HEK293 (cell line): ENCODE measurements at regions not wholly inside any gene's neighbourhood (a gene's known extent, or its start where the extent isn't known, plus 50 kb on each side); places are given as distances from the start of the nearest gene placed in this dataset.

ENCODE experiments used
- CTCF ChIA-PET: fragments of 350-600 bp; formaldehyde crosslinking; extraction: SDS; loops from one replicate; lab custom pipeline; 2021; ENCODE audit warnings: antibody characterized with exemption; lab: Yijun Ruan, JAX
- POLR2A ChIA-PET: fragments of 300-600 bp; formaldehyde crosslinking; extraction: SDS; loops from one replicate; lab custom pipeline; 2020; ENCODE audit warnings: antibody characterized with exemption, inconsistent platforms; lab: Yijun Ruan, JAX
- H3K27ac ChIP-seq: fragments of 200-500 bp; sonication (Bioruptor generic); 2 replicates; pipeline ENCODE4 v1.5.1; 2014; ENCODE audit warnings: low read depth, low read length, control low read depth, inconsistent platforms; ENCODE audit errors: extremely low read depth
- H3K36me3 ChIP-seq, 2 experiments: fragments of 200-500 bp in 1 of 2; sonication (Bioruptor generic) in 1 of 2; 1 replicate in 1 of 2; 2 replicates in 1 of 2; pipeline ENCODE4 v1.5.1; 2014 to 2017; ENCODE audit warnings: inconsistent platforms in 2 of 2, low read length in 2 of 2; ENCODE audit not compliant: control insufficient read depth in 2 of 2, insufficient read depth in 1 of 2
- H3K4me1 ChIP-seq: fragments of 200-500 bp; sonication (Bioruptor generic); 2 replicates; pipeline ENCODE4 v1.5.1; 2014; ENCODE audit warnings: mild to moderate bottlenecking, low read length, inconsistent platforms; ENCODE audit not compliant: control insufficient read depth, insufficient read depth
- H3K4me3 ChIP-seq: 2 replicates; pipeline ENCODE4 v1.5.1; 2011; ENCODE audit warnings: low read depth, mild to moderate bottlenecking, control low read depth, low read length, moderate library complexity
- H3K9me3 ChIP-seq: fragments of 200-500 bp; sonication (Bioruptor generic); 2 replicates; pipeline ENCODE4 v1.5.1; 2014; ENCODE audit warnings: low read depth, low read length, inconsistent platforms; ENCODE audit not compliant: control insufficient read depth, insufficient read depth
- EGR2 ChIP-seq: fragments of 450-650 bp; formaldehyde crosslinking; IDR thresholded peaks from 2 replicates; pipeline ENCODE4 v1.5.1; 2016; ENCODE audit warnings: low read depth, missing biosample characterization, missing genetic modification characterization
- GFI1B ChIP-seq: fragments of 450-650 bp; formaldehyde crosslinking; IDR thresholded peaks from 2 replicates; pipeline ENCODE4 v1.5.1; 2016; ENCODE audit warnings: missing biosample characterization, missing genetic modification characterization
- MEIS1 ChIP-seq: sonication (generic); formaldehyde crosslinking; IDR thresholded peaks from 2 replicates; pipeline ENCODE4 v1.8.1; 2022; ENCODE audit warnings: missing genetic modification reagents, mild to moderate bottlenecking, borderline replicate concordance
- MYNN ChIP-seq: fragments of 450-650 bp; formaldehyde crosslinking; IDR thresholded peaks from 2 replicates; pipeline ENCODE4 v1.5.1; 2016; ENCODE audit warnings: missing biosample characterization, missing genetic modification characterization, borderline replicate concordance
- SETDB1 ChIP-seq: IDR thresholded peaks from one replicate; pipeline ENCODE4 v1.6.1; 2017; ENCODE audit warnings: mild to moderate bottlenecking, low read length, moderate library complexity, mixed read lengths; ENCODE audit not compliant: insufficient read length
- ZBTB17 ChIP-seq: fragments of 450-650 bp; formaldehyde crosslinking; IDR thresholded peaks from 2 replicates; pipeline ENCODE4 v1.5.1; 2016; ENCODE audit warnings: missing biosample characterization, missing genetic modification characterization
- ZFP37 ChIP-seq: fragments of 450-650 bp; formaldehyde crosslinking; IDR thresholded peaks from 2 replicates; pipeline ENCODE4 v1.5.1; 2016; ENCODE audit warnings: missing biosample characterization, missing genetic modification characterization
- ZIC2 ChIP-seq: fragments of 450-650 bp; formaldehyde crosslinking; IDR thresholded peaks from 2 replicates; pipeline ENCODE4 v1.5.1; 2016; ENCODE audit warnings: missing biosample characterization, missing genetic modification characterization
- ZNF221 ChIP-seq: fragments of 450-650 bp; formaldehyde crosslinking; IDR thresholded peaks from 2 replicates; pipeline ENCODE4 v1.5.1; 2017; ENCODE audit warnings: missing biosample characterization, missing genetic modification characterization, borderline replicate concordance
- ZNF266 ChIP-seq: fragments of 450-650 bp; formaldehyde crosslinking; IDR thresholded peaks from 2 replicates; pipeline ENCODE4 v1.5.1; 2016; ENCODE audit warnings: missing biosample characterization, missing genetic modification characterization, low read depth
- ZNF335 ChIP-seq: fragments of 450-650 bp; formaldehyde crosslinking; conservative IDR thresholded peaks from 2 replicates; pipeline ENCODE4 v1.5.1; 2016; ENCODE audit warnings: missing biosample characterization, missing genetic modification characterization
- ZNF366 ChIP-seq: fragments of 450-650 bp; formaldehyde crosslinking; conservative IDR thresholded peaks from 2 replicates; pipeline ENCODE4 v1.5.1; 2016; ENCODE audit warnings: missing biosample characterization, missing genetic modification characterization
- ZNF394 ChIP-seq: fragments of 450-650 bp; formaldehyde crosslinking; IDR thresholded peaks from 2 replicates; pipeline ENCODE4 v1.5.1; 2016; ENCODE audit warnings: missing biosample characterization, missing genetic modification characterization, mild to moderate bottlenecking, moderate library complexity, borderline replicate concordance
- ZNF404 ChIP-seq: fragments of 450-650 bp; formaldehyde crosslinking; IDR thresholded peaks from 2 replicates; pipeline ENCODE4 v1.5.1; 2017; ENCODE audit warnings: missing biosample characterization, missing genetic modification characterization
- ZNF548 ChIP-seq: fragments of 450-650 bp; formaldehyde crosslinking; IDR thresholded peaks from 2 replicates; pipeline ENCODE4 v1.5.1; 2016; ENCODE audit warnings: missing biosample characterization, missing genetic modification characterization
- ZNF549 ChIP-seq: fragments of 450-650 bp; IDR thresholded peaks from 2 replicates; pipeline ENCODE4 v1.5.1; 2018; ENCODE audit warnings: missing biosample characterization, missing genetic modification characterization, mild to moderate bottlenecking, inconsistent platforms, moderate library complexity
- ZNF561 ChIP-seq: fragments of 450-650 bp; IDR thresholded peaks from 2 replicates; pipeline ENCODE4 v1.5.1; 2018; ENCODE audit warnings: missing biosample characterization, missing genetic modification characterization, borderline replicate concordance
- ZNF776 ChIP-seq: fragments of 450-650 bp; formaldehyde crosslinking; IDR thresholded peaks from 2 replicates; pipeline ENCODE4 v1.5.0; 2017; ENCODE audit warnings: missing biosample characterization, missing genetic modification characterization, borderline replicate concordance
- ZNF792 ChIP-seq: fragments of 450-650 bp; formaldehyde crosslinking; IDR thresholded peaks from 2 replicates; pipeline ENCODE4 v1.5.1; 2016; ENCODE audit warnings: missing biosample characterization, missing genetic modification characterization
- ZNF837 ChIP-seq: fragments of 450-650 bp; formaldehyde crosslinking; IDR thresholded peaks from 2 replicates; pipeline ENCODE4 v1.5.1; 2016; ENCODE audit warnings: missing biosample characterization, missing genetic modification characterization
- TF ChIP-seq, protein P1 (sequence below): fragments of 450-650 bp; IDR thresholded peaks from 2 replicates; pipeline ENCODE4 v1.5.1; 2018; ENCODE audit warnings: missing biosample characterization, mild to moderate bottlenecking, missing genetic modification characterization
- TF ChIP-seq, protein P2 (sequence below): fragments of 450-650 bp; formaldehyde crosslinking; IDR thresholded peaks from 2 replicates; pipeline ENCODE4 v1.5.1; 2017; ENCODE audit warnings: missing biosample characterization, missing genetic modification characterization
- TF ChIP-seq, protein P3 (sequence below): fragments of 450-650 bp; formaldehyde crosslinking; IDR thresholded peaks from 2 replicates; pipeline ENCODE4 v1.5.1; 2017; ENCODE audit warnings: missing biosample characterization, missing genetic modification characterization

DNA sequence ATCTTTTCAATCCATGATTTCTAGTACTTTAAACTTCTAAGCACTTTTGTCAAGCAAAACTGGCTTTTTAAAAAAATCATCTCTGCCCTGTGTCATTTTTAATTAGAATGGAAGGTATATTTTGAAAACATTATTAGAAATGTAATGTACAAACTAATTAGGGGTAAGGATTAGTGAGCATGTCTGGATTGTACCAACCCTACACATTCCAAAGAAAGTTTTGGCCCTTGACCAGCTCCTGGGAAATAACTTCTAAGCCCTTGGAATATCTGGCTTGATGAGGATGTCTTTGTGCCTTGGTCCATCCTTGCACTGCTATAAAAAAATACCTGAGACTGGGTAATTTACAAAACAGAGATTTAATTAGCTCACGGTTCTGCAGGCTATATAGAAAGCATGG, 876.5 kb downstream of the RAPGEF2 start:
- ChIA-PET POLR2A (no interaction called here), CTCF (no interaction called here)
- Histone ChIP-seq H3K4me3 (no peak overlapping the region), H3K9me3 (no peaks in the 10 kb centered on the region), H3K27ac (no peak overlapping the region), H3K4me1 (no peaks in the 10 kb centered on the region), H3K36me3 (no peaks in the 10 kb centered on the region)
- TF ChIP-seq ZNF776 (tag by site-specific recombination) (no peak), MEIS1 (CRISPR knock-in tag) (no peak), ZBTB17 (tag by site-specific recombination) (no peak), ZNF335 (tag by site-specific recombination) (no peak), ZNF366 (tag by site-specific recombination) (no peak), ZNF792 (tag by site-specific recombination) (no peak), MYNN (tag by site-specific recombination) (no peak), ZNF221 (tag by site-specific recombination) (no peak), ZNF404 (no peak), ZNF837 (tag by site-specific recombination) (no peak), GFI1B (tag by site-specific recombination) (no peak), ZNF394 (tag by site-specific recombination) (no peak), SETDB1 (no peak)
- TF ChIP-seq, protein P1, sequence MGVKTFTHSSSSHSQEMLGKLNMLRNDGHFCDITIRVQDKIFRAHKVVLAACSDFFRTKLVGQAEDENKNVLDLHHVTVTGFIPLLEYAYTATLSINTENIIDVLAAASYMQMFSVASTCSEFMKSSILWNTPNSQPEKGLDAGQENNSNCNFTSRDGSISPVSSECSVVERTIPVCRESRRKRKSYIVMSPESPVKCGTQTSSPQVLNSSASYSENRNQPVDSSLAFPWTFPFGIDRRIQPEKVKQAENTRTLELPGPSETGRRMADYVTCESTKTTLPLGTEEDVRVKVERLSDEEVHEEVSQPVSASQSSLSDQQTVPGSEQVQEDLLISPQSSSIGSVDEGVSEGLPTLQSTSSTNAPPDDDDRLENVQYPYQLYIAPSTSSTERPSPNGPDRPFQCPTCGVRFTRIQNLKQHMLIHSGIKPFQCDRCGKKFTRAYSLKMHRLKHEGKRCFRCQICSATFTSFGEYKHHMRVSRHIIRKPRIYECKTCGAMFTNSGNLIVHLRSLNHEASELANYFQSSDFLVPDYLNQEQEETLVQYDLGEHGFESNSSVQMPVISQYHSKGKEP (tag by site-specific recombination): no peak

DNA sequence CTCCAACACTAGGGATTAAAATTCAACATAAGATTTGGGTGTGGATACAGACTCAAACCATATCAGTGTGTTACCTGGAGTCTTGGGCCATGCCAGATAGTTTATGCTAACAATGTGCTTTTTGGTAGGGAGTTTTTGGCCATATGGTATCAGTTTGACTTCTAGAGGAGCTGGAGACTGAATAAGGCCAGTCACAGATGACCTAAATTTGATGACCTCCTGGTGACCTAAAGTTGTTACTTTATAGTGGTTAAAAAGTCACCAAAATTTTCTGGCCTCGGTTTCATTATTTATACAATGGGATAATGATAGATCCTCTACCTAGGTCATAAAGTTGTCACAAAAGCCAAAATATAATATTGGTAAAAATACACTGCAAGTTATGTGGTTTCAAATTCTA, 877.1 kb downstream of the RAPGEF2 start:
- H3K9me3 ChIP-seq: no peaks in the 10 kb centered on the region
- TF ChIP-seq, protein P2, sequence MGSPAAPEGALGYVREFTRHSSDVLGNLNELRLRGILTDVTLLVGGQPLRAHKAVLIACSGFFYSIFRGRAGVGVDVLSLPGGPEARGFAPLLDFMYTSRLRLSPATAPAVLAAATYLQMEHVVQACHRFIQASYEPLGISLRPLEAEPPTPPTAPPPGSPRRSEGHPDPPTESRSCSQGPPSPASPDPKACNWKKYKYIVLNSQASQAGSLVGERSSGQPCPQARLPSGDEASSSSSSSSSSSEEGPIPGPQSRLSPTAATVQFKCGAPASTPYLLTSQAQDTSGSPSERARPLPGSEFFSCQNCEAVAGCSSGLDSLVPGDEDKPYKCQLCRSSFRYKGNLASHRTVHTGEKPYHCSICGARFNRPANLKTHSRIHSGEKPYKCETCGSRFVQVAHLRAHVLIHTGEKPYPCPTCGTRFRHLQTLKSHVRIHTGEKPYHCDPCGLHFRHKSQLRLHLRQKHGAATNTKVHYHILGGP: no peak
- no peak for TF ChIP-seq ZNF266 (tag by site-specific recombination)
- TF ChIP-seq, all 188 proteins: peak for 0
- no peaks in the 10 kb centered on the region for H3K4me1 ChIP-seq
- H3K27ac ChIP-seq: no peak overlapping the region
- ChIA-PET CTCF (no interaction called here), POLR2A (no interaction called here)
- H3K4me3 ChIP-seq: no peak overlapping the region
- no peaks in the 10 kb centered on the region for H3K36me3 ChIP-seq

DNA sequence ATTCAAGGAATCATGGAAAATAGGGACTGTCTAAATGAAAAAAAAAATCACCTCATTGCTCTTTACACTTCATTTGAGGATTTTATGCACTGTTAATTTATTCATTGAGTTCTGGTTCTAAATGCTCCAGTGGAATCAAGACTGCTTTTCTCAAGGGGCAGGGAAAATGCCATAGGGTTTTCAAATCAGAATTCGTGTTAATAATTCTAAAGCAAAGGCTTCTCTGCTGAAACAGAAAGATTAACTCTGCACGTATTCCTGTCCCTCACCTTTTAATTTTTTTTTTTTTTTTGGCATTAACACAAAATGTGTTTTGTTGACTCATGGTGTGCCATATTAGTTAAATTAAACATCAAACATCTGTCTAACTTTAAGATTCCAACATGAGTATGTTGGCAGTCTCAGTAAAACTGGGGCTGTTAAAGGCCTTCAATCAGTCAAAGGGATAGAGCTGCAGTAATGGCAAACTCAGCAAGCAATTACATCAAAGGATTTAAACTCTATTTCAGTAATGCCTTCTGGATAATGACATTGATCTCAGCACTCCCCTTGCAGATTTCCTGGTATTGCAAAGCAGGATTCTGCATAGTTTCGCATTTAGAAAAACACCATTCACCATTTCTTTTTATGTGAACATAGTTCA, 878.1 kb downstream of the RAPGEF2 start:
- H3K36me3 ChIP-seq: no peaks in the 10 kb centered on the region
- H3K27ac ChIP-seq: no peak overlapping the region
- ChIA-PET POLR2A (no interaction called here), CTCF (no interaction called here)
- no peaks in the 10 kb centered on the region for H3K4me1 ChIP-seq
- no peaks in the 10 kb centered on the region for H3K9me3 ChIP-seq
- TF ChIP-seq MEIS1 (CRISPR knock-in tag) (no peak), ZNF548 (tag by site-specific recombination) (no peak), ZNF549 (tag by site-specific recombination) (no peak), ZNF335 (tag by site-specific recombination) (no peak), ZNF561 (tag by site-specific recombination) (no peak), ZIC2 (tag by site-specific recombination) (no peak), EGR2 (tag by site-specific recombination) (no peak), ZFP37 (tag by site-specific recombination) (no peak)
- TF ChIP-seq, protein P3, sequence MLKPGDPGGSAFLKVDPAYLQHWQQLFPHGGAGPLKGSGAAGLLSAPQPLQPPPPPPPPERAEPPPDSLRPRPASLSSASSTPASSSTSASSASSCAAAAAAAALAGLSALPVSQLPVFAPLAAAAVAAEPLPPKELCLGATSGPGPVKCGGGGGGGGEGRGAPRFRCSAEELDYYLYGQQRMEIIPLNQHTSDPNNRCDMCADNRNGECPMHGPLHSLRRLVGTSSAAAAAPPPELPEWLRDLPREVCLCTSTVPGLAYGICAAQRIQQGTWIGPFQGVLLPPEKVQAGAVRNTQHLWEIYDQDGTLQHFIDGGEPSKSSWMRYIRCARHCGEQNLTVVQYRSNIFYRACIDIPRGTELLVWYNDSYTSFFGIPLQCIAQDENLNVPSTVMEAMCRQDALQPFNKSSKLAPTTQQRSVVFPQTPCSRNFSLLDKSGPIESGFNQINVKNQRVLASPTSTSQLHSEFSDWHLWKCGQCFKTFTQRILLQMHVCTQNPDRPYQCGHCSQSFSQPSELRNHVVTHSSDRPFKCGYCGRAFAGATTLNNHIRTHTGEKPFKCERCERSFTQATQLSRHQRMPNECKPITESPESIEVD (tag by site-specific recombination): no peak
- H3K4me3 ChIP-seq: no peak overlapping the region
